Activated CD8-positive, alpha-beta memory T cell treated with anti-CD3 and anti-CD28 coated beads for 1 hour (primary cell): ENCODE measurements at regions not wholly inside any gene's neighbourhood (a gene's known extent, or its start where the extent isn't known, plus 50 kb on each side); places are given as distances from the start of the nearest gene placed in this dataset.

Source experiments
- DNase-seq, 2 donors: peaks; one replicate each; pipeline ENCODE4 v3.0.0-alpha.2; 2020; ENCODE audit warnings: low read depth in 1 of 2; ENCODE audit errors: extremely low read depth in 1 of 2

DNA sequence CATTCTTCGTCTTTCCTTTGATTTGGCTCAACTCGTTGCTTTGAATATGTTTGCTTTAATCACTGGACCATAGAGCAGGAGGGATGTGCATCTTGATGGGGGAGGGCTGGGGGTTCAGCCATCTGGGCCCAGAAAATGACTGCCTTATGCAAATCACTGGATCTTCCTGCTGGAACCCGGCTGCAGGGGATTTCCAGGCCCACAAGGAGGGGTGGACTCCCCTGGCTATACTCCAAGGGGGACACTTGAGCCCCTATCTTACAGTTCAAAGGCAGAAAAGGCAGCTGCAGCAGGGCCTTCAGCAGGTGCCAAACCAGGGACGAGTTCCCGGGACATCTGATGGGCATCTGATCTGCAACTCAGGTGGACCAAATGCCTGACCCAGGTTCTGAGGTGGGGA, 122.5 kb downstream of the DICER1 start:
- DNase-seq: no peak

DNA sequence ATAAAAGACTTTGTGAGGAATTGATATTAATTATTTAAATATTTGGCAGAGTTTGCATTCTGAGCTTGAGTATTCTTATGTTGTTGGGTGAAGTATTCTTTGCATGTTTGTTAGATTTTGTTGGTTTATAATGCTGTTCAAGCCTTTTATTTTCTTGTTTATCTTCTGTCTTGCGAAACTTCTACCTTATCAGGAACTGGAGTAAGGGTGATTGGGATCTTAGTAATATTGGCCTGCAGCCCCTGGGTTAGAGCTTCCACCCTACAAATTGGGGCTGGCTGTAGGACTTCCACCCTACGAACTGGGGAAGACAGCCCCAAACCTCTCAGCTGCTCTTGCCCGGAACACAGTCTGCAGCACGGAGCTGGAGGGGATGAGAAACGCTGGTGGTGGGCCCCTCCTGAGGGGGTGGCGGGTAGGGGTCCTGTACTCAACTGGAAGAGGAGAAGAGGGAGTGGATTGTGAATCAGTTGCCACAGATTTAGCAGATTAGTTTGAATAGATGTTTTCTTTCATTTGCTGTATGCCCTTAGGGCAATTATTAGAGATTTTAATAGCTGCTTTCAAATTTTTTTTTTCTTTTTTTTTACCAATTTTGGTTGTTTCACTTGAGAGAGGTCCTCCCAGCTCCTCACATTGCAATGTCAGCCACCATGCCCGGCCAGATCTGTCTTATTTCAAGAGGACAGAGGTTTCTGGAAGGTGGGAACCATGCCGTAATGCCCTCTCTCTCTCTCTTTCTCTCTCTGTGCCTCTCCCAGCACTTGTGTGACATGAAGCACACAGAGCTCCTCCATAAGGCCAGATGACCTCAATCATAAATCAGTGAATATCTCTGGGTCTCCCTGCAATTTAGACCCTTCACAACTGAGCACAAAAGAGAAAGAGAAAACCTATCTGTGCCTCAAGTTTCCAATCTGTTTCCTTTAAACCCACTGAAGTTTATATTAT, 123.4 kb downstream of the DICER1 start:
- no peak for DNase-seq

DNA sequence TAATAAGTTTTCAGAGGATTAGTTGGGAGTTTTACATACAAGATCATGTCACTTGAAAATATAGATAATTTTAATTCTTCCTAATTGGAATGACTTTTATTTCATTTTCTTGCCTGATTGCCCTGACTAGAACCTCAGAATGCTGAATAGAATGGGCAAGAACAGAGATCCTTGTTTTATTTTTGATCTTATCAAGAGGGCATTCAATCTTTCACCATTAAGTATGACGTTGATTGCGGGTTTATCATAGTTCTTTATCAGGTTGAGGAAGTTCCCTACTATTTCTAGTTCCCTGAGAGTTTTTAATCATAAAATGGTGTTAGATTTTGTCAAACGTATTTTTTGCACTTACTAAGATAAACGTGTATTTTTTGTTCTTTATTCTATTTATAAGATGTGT, 124.3 kb downstream of the DICER1 start:
- DNase-seq: no peak

DNA sequence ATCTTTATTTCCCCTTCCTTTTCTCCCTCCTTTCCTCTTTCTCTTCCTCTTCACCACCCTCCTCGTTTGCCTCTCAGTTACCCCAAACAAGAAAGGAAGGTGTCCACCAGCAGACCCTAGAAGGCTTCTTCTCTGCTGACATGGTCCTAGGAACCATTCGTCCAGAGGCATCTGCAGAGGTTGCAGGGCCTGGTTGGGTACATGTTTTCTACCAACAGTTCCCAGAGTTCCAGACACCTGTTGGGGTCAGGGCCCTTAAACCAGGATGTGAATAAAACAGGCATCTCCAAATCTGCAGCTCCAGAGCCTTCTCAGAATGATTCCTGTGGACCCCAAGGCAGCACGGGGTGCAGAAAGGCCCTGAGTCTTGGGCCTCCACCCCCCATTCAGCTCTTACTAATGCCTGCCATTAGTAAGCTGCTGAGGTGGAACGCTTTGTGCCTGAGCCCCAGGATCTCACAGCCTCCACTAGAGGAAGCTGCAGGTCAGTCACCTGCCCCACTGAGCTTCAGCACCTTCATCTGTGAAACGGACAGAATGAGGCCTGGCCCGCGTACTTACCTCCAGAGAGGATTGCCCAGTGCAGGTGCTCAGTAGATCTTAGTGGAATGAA, 130.4 kb downstream of the DICER1 start:
- DNase-seq: no peak

DNA sequence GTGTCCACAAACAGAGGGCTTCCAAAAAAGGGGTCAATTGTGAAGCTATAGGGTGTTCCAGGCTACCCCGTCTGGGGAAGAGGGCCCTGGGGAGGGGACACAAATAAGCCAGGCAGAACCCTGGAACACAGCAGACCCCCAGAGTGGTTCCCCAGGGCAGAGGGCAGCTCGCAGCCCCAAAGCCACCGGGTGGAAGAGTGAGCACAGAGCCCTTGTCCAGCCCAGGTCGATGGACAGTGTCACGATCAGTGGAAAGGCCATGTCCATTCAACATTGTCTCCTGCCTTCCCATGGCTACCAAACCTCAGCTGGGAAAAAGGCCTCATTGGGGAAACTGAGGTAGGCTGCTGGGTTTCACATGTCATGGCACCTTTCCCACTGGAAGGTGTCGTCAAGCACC, 131.4 kb downstream of the DICER1 start:
- DNase-seq: no peak

DNA sequence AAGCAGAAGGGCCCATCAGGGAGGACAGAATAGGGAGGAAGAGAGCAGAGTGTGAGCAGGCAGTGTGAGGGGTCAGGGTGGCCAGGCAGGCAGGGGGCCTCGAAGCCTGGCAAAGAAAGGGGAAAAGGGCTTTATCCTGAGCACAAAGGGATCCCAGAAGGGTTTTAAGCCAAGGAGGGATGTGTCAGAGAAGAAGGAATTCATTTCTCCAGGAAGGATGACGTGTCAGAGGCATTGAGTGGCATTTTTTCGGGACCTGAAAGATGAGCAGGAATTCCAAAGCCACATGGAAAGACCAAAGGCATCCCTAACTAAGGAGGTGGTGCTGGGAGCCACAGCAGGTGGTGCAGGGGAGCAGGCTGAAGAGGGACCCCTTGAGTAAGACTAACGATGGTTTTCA, 132.1 kb downstream of the DICER1 start:
- DNase-seq: no peak

DNA sequence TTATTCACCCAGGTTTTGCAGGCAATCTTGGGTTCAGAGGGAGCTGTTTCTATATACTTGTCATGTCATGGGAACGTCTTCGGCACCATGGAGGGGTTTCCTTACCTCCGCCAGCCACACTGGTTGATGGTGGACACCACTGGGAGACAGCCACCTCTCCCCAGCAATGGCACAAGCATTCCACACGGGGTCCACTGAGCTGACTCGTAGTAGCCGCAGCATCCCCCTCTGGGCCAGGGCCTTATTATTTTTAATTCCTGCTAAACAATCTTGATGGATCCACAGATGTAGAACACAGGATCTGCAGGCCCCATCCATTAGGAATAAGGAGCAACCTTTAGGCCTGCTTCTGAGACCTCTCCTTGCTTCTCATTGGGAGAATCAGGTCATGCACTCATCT, 132.9 kb downstream of the DICER1 start:
- no peak for DNase-seq

DNA sequence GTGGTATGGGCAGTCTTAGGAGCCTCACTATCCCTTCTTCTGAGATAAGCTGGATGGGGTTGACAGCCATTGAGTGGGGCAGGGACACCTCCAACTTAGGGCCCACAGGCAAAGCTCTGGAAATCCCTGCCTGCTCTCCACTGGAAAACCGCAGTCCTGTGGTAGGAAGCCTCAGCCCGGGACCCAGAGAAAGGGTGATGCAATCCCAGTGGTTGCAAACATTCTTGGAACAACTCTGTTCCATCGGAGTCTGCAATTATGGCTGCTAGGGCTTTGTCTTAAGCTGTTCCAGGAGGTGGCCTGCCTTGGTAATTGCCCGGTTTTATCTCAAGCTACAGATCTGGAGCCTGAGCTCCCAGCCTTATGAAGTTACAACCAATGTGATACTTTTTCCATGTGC, 133.4 kb downstream of the DICER1 start:
- DNase-seq: no peak

DNA sequence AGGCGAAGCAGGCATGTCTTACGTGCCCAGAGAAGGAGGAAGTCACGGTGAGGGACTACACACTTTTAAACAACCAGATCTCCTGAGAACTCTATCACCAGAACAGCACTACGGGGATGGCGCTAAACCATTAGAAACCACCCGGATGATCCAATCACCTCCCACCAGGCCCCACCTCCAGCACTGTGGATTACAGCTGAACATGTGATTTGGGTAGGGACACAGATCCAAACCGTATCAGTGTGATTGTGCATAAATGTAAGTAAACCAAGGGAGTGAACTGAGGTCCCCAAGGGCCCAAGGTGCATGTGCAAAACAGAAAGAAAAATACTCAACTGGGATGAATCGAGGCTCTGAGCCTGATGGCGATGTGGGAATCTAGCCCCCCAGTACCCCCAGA, 134.2 kb downstream of the DICER1 start:
- DNase-seq: no peak

DNA sequence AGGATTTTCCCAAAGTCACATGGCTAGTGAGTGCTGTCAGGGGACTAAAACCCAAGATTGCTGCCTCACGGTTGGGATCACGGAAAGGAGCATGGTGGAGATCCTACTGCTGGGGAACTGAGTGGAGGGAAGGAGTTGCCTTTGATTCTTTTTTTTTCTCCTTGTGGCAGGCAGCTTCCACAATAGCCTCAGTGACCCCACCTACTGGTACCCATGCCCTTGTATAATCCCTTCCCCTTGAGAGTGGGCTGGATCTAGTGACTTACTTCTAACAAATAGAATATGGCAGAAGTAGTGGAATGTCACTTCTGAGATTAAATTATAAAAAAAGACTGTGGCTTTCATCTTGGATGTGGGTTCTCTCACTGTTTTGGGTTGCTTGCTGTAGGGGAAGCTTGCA, 135.7 kb downstream of the DICER1 start:
- no peak for DNase-seq

DNA sequence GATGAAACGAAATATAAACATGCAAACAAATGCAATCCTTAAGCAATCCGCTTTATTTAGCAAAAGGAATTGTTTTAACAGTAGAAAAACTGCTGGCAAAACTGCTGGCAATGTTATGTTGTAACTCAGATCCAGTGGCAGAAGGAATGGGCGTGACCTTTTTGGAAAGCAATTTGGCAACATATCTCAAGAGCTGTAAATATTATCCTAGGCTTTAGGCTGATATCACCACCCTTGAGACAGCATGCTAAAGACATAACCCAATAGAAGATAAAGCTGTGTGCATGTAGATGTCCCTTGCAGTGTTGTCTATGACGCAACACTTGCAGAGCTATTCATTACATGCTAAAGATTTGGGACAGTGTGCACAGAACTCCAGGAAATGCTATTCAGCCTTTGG, 138.5 kb downstream of the DICER1 start:
- no peak for DNase-seq

DNA sequence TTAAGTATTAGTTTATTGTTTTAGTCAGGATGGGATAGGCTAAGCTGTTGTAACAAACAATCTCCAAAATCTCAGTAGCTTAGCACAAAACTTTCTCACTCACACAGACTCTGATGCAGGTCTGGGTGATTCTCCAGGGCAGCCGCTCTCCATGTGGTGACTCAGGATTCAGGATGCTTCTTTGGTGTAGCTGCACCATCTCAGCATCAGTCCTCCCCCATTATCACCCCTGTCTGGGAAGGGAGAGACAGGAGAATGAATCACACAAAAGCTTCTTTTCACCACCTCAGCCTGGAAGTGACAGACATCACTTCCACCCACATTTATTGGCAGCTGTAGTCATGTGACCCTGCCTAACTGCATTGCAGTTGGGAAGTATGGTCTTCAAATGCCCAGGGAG, 142.3 kb downstream of the DICER1 start:
- DNase-seq: no peak

DNA sequence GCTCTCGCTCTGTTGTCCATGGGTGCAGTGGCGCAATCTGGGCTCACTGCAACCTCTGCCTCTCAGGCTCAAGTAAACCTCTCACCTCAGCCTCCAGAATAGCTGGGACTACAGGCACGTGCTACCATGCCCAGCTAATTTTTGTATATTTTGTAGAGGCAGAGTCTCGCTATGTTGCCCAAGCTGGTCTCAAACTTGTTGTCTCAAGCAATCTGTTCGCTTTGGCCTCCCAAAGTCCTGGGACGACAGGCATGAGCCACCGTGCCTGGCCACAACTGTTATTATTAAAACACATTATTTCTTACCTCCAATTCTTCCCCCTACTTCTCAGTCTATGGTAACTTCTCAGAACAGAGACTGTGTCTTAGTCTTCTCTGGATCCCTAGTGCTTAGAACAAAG, 143.3 kb downstream of the DICER1 start:
- no peak for DNase-seq

DNA sequence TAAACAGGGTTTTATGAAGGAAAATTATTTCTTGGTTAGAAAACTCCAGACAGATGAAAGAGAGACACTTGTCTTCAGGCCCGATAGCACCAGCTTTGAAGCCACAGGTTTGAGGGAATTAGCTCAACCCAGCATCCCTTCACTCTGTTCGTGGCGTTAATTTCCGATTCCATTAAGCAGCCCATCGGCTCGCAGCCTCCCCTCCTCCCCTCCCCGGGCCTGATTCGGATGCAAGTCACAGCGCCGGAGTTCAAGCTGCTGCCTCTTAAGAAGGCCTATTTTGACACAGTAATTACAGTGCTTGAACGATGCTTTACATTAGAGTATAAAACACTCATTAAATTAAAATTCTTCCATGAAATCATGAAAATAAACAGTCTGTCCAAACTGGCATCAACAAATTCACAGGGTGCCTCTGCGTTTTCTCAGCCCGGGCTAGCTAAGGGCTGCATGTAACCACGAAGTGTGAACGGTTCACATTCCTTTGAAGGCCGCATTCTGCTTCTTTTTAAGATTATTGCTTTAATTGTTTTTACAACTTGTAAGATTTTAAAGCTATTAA, 145.8 kb downstream of the DICER1 start:
- no peak for DNase-seq

DNA sequence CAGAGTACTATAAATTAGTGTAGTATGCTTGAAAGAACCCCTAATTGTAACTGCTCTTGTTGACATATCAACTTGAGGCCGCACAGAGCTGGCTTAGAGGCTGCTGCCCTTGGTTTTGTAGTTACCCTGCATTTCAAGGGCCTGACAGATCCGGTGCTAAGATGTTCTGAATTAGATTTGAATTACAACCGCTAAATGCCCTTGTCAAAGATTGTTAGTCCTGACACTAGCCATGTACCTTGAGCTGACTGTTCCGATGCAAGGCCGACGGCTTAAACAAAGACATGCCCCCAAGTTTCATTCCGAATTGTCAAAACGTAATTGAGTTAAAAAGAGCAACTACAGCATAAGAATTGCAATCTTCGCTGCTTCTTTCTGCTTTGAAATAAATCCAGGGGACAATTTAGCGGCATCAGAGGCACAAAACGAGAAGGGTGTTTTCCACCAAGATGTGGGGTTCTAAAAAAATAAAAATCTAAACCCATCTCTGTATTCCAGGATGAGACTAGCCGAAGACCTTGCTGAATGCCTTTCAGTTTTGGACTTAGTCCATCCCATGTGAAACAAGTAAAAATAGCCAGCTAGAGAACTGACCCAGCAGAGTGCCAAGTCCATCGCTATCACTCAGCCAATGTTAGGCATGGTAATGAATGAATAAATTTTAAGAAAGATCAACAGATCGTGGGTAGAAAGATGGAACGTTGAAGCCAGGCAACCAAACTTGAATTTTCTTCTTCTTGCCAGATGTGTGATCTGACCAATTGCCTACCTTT, 148.7 kb downstream of the DICER1 start:
- DNase-seq: no peak

DNA sequence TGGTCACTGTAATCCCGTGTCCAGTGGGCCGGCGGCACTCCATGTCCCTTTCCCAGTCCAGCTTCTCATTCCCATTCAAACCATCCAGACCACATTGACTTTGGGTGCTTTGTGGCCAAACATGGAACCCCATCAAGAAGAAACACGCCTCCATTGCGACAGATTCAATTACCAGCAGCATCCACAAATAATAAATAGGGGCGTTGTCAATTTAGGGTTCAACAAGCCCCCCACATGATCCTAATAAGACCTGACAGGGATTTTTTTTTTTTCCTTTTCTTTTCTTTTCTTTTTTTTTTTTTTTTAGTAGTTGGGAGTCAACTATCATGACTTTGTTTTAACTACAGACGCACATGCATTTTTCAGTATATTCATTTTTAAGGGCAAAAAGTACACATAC, 149.4 kb downstream of the DICER1 start:
- no peak for DNase-seq

DNA sequence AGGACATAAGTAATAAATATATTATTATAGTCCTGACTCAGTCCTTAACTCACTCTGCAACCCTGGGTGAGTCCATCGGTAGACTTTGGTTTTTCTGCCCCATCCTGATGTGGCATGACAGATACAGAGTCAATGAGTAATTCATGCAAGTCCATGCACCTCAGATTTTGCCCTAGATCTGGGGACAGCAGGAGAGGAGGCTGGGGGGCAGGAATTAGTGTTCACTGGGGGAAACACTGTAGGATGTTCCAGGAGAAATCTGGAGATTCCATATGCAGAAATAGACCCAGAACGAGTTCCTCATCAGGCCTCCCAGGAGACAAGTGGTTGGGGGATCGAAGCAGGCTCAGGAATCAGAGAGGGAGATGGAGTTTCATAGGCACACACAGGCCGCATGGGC, 150.8 kb downstream of the DICER1 start:
- no peak for DNase-seq

DNA sequence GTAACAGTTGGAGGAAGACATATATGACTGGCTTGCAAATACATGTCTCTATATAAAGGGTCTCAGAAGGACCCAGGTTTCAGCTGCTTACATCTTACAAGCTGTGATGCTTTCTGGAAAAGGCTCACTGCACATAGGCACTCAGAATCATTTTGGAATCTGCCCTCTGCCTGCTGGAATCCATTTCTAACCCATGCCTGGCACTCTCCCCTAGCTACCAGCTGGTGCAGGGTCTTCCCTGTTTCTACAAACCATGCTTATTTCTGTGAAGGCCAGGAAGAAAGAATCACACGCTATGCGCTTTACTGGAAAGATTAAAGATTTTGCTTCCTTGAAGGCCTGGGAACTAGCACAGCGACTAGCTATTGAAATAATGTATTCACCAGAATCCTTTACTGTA, 151.3 kb downstream of the DICER1 start:
- DNase-seq: no peak

DNA sequence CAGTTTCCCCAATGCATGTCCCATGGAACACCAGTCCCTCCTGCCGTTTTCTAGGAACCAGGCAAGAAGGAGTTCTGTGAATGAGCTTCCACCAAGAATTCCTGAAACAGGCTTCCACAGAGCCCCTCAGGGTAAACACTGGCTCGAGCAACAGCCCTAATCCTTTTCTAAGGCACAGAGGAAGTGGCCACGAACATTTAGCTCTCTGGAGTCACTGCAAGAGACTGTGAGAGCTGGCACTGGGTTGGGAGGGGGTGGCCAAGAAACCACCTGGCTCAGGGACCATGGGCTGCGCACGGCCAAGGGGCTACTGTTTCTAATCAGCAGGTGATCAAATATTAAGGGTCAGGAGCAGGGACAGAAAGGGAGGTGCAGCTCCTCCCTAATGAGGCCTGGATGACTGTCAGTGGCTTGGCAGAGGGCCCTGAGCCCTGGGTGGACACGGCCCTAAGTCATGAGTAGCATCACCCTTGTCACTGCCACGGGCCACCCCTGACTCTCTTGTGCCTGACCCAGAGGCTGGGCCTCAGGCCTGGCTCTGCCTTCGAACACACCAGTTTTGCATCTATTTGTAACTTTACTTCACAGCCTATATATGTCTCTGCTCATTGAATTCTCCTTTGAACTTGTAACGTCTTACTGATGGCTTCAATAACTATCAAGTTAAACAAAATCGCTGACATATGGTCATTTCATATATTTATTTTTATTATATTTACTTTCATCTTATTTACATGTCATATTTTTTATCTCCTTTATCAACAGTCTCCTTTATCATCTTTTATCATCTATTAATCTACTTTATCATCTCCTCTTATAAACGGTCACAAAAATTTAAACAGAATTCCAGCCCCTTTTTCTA, 154.0 kb downstream of the DICER1 start:
- DNase-seq: no peak

DNA sequence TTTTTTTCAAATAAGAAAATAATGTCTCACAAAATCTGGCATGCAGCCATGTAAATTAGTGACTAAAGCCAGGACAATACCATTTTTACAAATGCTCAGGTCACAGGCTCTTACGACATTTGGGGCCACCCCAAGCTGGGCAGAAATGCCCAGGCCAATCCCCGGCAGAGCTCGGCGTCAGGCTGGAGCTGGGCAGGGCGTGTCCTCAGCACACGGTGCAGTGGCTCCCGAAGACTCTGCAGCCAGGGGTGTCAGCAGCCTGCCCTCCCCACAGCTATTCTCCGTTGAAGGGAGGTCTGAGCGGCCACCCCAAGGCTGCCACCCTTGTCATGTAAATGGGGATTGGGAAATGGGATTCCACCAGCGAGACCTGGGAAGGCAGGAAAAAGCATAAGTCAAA, 158.6 kb downstream of the DICER1 start:
- DNase-seq: no peak

DNA sequence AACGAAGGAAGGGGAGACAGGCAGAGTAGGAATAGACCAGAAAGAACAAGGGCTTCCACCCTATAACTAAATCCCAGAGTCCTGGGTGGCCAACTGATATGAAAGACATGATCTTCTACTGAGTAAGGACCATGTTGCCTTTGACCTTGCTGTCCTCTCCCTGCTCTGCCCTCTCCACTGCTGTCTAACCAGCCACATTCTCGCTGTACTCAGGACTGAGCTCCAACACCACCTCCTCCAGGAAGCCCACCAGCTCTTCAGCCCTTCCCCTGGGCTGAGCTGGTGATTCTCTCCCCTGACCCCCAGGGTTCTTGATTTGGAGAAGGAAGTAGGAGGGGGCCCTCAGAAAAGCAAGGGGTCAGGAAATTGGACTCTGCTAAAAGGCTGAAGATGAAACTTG, 159.2 kb downstream of the DICER1 start:
- DNase-seq: no peak
